ENCODE measurements at regions not wholly inside any gene's neighbourhood (a gene's known extent, or its start where the extent isn't known, plus 50 kb on each side); places are given as distances from the start of the nearest gene placed in this dataset.
"Not testable (repeated sequence)": the region's sequence is repeated elsewhere in the genome, so short reads cannot be mapped to it uniquely, and the experiment has no call there.

DNA sequence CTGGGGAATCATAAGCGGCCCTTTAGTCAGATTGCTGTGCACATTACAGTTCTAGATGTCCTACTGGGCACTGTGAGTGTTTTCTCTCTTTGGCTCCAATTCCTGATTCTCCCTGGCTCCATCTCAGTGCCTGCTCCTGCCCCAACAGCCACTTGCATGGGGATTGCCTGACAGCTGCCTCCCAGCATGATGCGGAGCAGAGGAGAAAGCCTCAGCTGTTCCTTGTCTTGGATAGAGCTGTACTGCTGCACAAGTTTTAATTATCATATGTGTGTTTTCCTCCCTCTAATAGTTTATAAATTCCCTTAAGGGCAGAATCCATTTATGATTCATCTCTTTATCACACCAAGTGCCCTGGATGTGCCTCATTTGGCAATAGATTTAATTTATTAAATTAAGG is 285.8 kb upstream of the COBL start:
- DNase-seq = no peak

DNA sequence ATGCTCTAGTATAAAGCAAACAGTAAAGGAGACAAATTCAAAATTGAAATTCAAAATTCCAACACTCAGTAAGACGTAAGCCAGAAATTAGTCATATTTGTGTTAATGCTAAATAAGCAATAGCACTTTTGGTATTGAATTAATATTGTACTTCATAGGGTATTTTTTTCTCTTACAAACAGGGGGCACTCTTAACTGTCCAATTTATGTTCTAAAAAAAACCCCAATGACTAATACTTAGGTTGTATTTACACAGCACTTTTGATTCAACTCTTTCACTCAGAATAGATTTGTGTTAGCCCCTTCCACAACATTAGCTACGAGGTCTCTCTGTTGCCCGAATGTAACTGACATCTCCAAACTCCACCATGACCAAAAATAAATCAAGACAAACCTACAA is 284.9 kb upstream of the COBL start:
- no peak for DNase-seq

GRCh38 chr7:51599935-51600334 is 283.3 kb upstream of the COBL start:
- not testable (repeated sequence) for DNase-seq

GRCh38 chr7:51593628-51594027 is 277.0 kb upstream of the COBL start:
- DNase-seq = no peak

GRCh38 chr7:51592842-51593599 is 276.4 kb upstream of the COBL start:
- no peak for DNase-seq

GRCh38 chr7:51591223-51591622 is 274.6 kb upstream of the COBL start:
- DNase-seq = no peak

DNA sequence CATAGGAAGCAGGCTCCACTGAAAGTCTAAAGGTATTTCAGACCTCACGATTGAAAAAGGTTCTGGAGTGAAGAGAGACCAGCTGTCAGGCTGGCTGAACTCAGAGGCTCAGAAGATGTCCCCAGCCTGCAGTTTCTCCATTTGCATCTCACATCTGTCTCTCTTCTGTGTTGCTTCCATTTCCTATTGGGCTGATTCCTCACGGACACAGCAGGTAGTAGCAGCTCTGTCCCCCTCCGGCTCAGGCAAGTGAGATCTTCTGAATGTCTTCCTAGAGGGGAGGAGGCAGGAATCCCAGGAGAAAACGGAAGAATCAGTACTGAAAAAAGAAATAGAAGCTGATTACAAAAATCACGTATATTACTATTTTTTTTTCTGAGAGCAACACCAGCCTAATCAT is 274.1 kb upstream of the COBL start:
- no peak for DNase-seq

- no peak for DNase-seq
These were observed 272.5 kb upstream of the COBL start for GRCh38 chr7:51589111-51589510.

- DNase-seq = no peak
These were observed 271.0 kb upstream of the COBL start for GRCh38 chr7:51587604-51588003.

GRCh38 chr7:51577390-51577789 is 260.8 kb upstream of the COBL start:
- DNase-seq = no peak

DNA sequence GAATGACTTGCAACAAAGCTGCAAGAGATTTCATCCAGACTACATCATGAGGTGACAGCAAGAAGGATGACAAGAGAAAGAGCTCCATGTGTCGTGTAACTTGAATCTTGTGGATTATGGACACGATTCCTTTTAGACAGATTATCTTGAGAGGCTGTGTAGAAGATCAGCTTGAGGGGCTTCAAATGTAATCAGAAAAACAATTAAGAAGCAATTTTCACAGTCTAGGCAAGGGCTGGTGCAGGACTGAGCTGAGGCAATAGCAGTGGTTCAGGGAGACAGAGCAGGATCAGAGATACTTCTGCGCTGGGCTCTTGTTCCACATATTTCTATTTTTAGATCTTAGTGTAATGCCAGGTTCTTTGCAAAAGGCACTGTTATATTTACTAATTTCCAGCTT is 253.0 kb upstream of the COBL start:
- DNase-seq = no peak

- DNase-seq = no peak
These were observed 252.6 kb upstream of the COBL start for GRCh38 chr7:51569176-51569575.

- no peak for DNase-seq
These were observed 234.5 kb upstream of the COBL start for GRCh38 chr7:51551070-51551469.

DNA sequence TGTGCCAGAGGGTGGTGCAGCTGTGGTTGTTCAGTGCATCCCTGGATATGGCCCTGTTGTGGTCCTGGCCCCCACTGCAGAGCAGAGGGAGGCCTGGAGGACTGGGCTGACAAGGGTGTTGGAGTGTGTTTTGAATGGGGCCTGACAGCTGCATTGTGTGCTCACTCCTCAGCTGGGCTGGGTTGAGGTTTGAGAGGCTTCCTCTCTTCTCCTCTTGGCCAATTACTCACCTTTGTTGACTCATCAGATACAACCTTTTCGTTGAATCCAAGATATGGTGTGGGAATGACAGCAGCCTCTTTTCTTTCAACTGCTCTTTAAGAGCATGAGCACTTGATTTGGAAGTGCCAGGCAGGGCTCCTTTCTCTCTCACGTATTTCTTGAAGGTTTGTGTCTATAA is 228.5 kb upstream of the COBL start:
- DNase-seq = no peak

DNA sequence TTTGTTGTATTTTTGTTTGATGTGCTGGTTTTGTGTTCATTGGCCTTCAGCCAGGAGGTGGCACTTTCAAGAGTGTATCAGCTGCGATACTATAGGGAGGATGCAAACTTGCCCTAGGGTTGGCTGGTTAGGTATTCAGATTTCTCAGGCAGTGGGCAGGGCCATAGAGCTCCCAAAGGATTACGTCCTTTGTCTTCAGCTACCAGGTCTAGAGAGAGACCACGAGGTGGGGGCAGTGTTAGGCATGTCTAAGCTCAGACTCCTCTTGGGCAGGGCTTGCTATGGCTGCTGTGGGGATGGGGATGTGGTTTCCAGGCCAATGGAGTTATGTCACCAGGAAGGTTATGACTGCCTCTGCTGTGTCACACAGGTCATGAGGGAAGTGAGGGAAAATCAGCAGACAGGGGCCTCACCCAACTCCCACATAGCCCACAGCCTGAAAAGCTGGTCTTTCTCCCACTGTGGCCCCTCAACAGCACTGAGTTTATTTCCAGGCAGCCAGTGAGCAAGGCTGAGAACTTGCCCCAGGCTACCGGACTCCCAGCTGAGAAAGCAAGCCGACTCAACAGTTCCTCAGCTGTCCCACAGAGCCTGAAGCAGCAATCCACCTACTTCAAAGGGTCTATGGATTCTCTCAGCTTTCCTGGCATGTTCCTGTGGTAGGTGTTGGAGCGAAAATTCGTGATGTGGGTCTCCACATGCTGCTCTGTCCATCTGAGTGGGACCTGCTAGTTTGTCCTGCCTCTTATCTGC is 227.4 kb upstream of the COBL start:
- no peak for DNase-seq

DNA sequence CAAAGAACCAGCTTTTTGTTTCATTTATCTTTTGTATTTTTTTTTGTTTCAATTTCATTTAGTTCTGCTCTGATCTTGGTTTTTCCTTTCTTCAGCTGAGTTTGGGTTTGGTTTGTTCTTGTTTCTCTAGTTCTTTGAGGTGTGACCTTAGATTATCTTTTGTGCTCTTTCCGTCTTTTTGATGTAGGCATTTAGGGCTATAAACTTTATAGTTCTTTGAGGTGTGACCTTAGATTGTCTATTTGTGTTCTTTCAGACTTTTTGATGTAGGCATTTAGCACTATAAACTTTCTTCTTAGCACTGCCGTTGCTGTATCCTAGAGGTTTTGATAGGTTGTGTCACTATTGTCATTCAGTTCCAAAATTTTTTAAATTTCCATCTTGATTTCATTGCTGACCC is 224.3 kb upstream of the COBL start:
- not testable (repeated sequence) for DNase-seq

DNA sequence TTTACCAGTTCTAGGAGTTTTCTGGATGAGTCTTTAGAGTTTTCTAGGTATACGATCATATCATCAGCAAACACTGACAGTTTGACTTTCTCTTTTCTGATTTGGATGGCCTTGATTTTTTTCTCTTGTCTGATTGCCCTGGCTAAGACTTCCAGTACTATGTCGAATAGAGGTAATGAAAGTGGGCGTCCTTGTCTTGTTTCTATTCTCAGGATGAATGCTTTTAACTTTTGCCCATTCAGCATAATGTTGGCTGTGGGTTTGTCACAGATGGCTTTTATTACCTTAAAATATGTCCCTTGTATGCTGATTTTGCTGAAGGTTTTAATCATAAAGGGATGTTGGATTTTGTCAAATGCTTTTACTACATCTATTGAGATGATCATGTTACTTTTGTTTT is 223.2 kb upstream of the COBL start:
- no peak for DNase-seq

DNA sequence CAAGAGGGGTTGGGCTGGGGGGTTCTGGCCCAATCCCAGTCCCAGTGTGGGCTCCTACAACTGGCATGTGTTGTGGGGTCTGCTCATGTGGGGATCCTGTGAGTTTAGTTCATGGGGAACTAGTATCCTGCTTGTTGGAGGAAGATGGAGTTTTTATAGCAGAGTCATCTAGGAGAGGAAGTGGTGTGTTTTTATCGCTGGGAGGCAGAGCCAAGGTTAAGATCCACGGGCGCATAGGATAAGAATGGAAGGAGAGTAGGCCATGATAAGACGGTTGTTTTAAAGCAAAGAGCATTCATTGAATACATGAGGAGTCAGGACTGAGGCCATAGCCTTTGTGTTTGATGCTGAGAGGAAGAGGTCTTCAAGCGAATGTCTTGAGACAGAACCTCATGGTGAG is 211.6 kb upstream of the COBL start:
- no peak for DNase-seq

DNA sequence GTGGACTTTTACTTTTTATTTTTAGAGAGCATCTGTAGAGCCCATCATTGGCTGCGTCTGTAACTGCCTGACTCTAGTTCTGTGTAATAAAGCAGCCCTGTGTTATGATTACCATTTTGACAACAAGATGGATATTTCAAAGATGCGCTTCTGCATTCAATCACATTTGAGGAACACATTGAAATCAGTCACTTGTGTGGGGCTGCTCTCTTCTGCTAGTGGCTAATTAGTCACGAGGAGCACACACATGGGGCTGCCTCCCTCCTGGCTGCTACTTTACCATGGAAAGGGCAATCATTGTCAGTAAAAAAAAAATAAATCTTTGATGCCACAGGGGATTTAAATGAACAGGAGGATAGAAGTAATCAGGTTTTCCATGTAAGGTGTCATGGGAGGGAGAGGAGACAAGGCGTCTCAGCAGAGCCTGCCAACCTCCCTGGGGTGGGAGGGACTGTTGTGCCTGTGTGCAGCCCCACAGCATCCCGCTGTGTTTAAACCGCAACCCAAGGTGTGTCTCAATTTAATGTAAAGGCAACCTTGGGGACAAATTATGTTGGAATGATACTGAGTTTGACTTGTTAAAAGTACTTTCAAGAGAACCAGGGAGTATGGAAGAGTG is 205.2 kb upstream of the COBL start:
- DNase-seq = no peak

DNA sequence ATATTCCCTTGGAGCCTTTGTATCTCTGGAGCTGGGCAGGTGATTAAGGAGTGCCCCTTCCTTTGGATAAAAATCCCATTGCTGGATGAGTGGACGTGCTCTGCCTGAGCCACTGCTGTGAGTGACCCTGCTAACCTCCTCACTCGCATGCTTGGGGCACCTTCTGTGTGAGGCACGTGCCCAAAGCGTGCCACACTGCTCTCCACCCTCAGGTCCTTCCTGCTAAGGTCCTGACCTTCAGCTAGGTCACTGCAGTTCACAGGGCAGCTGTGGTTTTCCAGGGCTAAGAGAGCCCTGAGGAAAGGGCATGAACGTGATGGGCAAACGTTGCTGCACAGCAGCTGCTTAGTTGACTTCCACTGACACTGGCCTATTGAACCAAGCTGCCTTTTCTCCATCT is 204.4 kb upstream of the COBL start:
- no peak for DNase-seq

GRCh38 chr7:51518646-51519045 is 202.0 kb upstream of the COBL start:
- DNase-seq = no peak

GRCh38 chr7:51517187-51517586 is 200.6 kb upstream of the COBL start:
- DNase-seq = no peak

DNA sequence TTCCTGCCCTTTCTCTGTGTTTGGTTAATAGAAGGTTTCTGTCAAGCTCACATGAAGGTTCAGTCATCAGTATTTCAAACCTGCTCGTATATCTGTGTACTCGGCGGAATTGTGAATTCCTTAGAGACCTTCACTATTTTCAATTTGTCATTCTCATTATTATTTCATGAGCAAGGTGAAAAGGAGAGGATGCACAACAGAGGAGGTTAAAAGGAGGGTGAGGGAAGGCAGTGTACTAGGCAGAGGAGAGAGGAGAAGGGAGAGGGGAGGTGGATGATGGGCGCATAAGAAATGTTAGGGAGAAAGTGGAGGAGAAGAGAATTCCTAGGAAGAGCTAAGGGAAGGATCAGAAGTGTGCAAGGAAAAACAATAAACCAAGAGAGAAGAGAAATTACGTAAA is 185.0 kb upstream of the COBL start:
- no peak for DNase-seq

DNA sequence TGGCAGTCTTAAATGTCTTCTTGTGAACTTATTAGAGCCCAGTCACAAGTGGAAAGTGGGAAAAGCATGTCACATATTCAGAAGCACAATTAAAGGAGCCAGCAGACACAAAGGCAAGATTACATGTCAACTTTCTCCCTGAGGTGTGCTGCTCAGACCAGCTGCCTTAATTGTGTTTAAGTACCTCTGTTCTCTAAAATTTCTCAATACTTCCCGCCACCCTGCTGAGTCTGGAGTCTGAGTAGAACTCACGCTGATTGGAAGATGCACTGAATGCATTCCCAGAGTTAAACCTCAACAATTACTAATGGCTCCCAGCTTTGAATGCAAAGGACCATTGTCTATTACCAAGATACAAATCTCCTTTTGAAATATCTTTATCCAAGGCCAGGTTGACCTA is 166.4 kb upstream of the COBL start:
- no peak for DNase-seq

All from suppressor macrophage (primary cell).